ENCODE measurements at regions not wholly inside any gene's neighbourhood (a gene's known extent, or its start where the extent isn't known, plus 50 kb on each side); places are given as distances from the start of the nearest gene placed in this dataset.

DNA sequence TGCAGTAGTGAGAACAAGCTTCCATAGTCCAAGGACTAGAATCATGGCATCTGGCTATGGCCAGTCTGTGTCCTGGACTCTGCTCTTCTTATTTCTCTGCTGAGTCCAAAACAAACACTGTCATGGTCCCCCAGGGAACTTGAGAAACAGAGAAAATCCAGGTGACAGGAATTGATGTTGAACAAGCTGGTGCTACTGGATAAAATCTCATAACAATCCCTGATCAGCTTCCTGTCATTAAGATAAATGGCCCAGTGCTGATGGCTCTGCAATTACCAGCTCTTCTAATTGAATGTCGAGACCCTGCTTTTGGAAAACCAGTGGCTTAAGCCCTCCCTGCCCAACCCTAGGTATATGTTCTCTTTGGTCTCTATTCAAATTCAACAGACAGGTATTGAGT, 58.8 kb upstream of the ARHGAP36 start:
- TF ChIP-seq GATA3 (IDR thresholded peaks at IDR 0.05; ENCODE audit: low read depth, low read length): no peak
- peak; percentile 55 for TF ChIP-seq GATA2 (IDR thresholded peaks at IDR 0.05; ENCODE audit: low read depth, low read length)

All from SH-SY5Y (cell line).